ENCODE measurements at regions not wholly inside any gene's neighbourhood (a gene's known extent, or its start where the extent isn't known, plus 50 kb on each side); places are given as distances from the start of the nearest gene placed in this dataset.

DNA sequence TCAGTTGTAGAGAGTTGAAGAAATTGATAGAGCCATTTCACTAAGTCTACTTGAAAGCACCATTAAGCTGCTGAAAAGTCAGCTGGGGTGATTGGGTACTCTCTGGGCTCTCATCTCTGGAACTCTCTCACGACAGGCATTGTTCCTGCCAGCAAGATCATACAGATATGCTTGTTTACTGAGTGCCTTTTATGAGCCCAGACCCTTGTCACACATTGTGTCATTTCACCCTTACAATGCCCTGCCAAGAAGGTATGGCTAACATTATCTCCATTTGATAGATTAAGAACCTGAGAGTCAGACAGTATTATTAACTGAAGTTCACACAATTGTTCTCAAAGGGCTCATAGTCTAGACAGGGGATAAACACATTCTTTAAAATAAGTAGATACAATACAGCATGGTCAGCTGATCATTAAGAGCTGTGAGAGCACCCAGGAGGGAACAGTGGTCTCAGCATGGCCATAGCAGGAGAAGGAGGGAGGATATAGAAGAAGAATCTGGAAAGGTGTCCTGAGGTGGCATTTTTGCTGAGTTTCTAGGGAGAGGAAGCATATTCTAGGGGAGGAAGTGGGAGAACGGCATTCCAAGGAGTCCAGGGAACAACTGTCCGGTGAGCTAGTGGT is 580.5 kb downstream of the INSC start:
- H3K27ac ChIP-seq (ENCODE audit: low read depth, low read length), result no peak overlapping the region
- H3K4me1 ChIP-seq (ENCODE audit: control insufficient read depth in 1 of 2, insufficient read depth in 2 of 2, low read length in 2 of 2), result peaks cover 3 to 16% of the 10 kb centered on the region in 2 donors
- no peaks in the 10 kb centered on the region for H3K36me3 ChIP-seq (ENCODE audit: control insufficient read depth in 1 of 2, insufficient read depth in 2 of 2, low read length in 2 of 2)
- H3K4me3 ChIP-seq (ENCODE audit: low read depth in 1 of 2, low read length in 2 of 2), result no peak overlapping the region
- H3K27me3 ChIP-seq (ENCODE audit: control insufficient read depth in 1 of 2, insufficient read depth in 2 of 2, low read length in 2 of 2), result no peaks in the 10 kb centered on the region
- no peaks in the 10 kb centered on the region for H3K9me3 ChIP-seq (ENCODE audit: control insufficient read depth in 1 of 2, low read length in 2 of 2)
- H3K9ac ChIP-seq (ENCODE audit: low read depth in 1 of 2, low read length in 2 of 2), result no peak overlapping the region

DNA sequence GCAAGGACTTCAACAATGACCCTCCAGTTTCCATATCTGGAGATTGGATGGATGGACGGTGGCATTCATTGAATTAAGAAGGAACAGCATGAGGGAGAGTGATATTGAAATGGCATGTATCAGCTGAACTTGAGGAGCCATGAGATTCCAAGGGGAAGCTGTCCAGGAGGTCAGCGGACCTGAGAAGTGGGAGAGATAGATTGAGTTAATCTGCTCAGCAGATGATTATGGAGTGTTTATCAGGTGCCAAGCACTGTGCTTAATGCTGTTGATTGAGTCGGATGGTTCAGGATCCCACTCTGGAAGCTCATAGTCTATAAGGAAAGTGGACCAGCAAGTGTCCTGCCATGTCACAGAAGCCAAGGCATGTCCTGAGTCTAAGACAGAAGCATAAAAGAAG is 581.3 kb downstream of the INSC start:
- no peaks in the 10 kb centered on the region for H3K36me3 ChIP-seq (ENCODE audit: control insufficient read depth in 1 of 2, insufficient read depth in 2 of 2, low read length in 2 of 2)
- no peak overlapping the region for H3K27ac ChIP-seq (ENCODE audit: low read depth, low read length)
- H3K4me1 ChIP-seq (ENCODE audit: control insufficient read depth in 1 of 2, insufficient read depth in 2 of 2, low read length in 2 of 2), result peaks cover 3 to 19% of the 10 kb centered on the region in 2 donors
- no peaks in the 10 kb centered on the region for H3K9me3 ChIP-seq (ENCODE audit: control insufficient read depth in 1 of 2, low read length in 2 of 2)
- H3K9ac ChIP-seq (ENCODE audit: low read depth in 1 of 2, low read length in 2 of 2), result no peak overlapping the region
- H3K27me3 ChIP-seq (ENCODE audit: control insufficient read depth in 1 of 2, insufficient read depth in 2 of 2, low read length in 2 of 2), result no peaks in the 10 kb centered on the region
- no peak overlapping the region for H3K4me3 ChIP-seq (ENCODE audit: low read depth in 1 of 2, low read length in 2 of 2)

DNA sequence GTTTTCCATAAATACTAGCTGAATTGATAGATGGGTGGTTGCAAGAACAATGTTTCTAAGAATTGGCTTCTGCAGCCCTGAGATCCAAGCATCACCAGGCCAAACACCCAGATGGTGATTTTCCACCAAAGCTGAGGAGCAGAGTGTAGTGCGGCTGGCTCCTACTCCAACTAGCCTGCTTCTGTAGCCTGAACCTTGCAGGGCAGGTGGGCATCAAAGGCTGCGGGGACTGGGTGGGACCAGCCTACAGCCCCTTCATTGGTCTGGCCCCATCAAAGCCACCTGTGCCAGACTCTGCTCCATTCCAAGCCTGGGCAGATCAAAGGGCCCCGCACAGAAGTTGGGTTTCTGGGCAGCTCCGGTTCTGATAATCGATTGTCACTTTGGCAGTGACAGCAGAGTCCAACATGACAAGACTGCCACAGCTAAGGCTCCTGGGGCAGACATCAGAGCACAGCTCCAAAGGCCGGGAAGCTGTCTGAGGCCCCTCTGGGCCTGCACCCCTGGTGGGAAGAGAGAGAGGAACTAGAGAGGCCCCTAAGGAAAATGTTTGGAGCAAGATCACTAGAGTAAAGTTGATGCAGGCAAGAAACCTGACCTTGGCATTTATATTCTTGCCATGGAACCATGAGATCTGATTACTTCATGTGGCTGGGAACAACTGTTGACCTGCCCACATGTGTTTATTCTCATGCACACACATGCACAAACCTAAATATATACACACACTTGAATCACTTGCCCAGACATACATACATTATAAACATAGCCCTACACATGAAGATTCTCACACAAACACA is 582.9 kb downstream of the INSC start:
- H3K9ac ChIP-seq (ENCODE audit: low read depth in 1 of 2, low read length in 2 of 2), result no peak overlapping the region
- H3K4me3 ChIP-seq (ENCODE audit: low read depth in 1 of 2, low read length in 2 of 2), result no peak overlapping the region
- no peaks in the 10 kb centered on the region for H3K36me3 ChIP-seq (ENCODE audit: control insufficient read depth in 1 of 2, insufficient read depth in 2 of 2, low read length in 2 of 2)
- H3K9me3 ChIP-seq (ENCODE audit: control insufficient read depth in 1 of 2, low read length in 2 of 2), result no peaks in the 10 kb centered on the region
- H3K4me1 ChIP-seq (ENCODE audit: control insufficient read depth in 1 of 2, insufficient read depth in 2 of 2, low read length in 2 of 2), result peaks cover 3 to 19% of the 10 kb centered on the region in 2 donors
- no peak overlapping the region for H3K27ac ChIP-seq (ENCODE audit: low read depth, low read length)
- H3K27me3 ChIP-seq (ENCODE audit: control insufficient read depth in 1 of 2, insufficient read depth in 2 of 2, low read length in 2 of 2), result no peaks in the 10 kb centered on the region

DNA sequence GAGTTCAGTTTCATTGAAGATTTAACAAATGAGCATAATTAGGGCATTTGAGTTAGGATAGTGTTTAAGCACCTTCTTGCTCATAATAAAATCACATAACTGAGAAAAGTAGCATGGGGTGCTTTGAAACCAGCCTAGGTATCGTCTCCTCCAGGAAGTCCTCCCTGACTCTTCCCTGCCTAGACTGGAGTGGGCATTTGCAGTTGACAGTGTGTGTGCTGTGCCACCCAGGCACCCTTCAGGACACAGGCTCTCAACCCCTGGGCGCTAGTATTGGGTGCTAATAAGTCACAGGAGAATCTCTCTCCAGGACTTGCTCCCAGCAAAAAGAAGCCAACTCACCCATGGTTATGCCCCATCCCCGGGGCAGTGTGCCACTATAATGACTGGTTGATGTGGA is 584.1 kb downstream of the INSC start:
- Histone ChIP-seq H3K4me1 (ENCODE audit: control insufficient read depth in 1 of 2, insufficient read depth in 2 of 2, low read length in 2 of 2) (peaks cover 3 to 19% of the 10 kb centered on the region in 2 donors), H3K27me3 (ENCODE audit: control insufficient read depth in 1 of 2, insufficient read depth in 2 of 2, low read length in 2 of 2) (no peaks in the 10 kb centered on the region), H3K27ac (ENCODE audit: low read depth, low read length) (no peak overlapping the region), H3K4me3 (ENCODE audit: low read depth in 1 of 2, low read length in 2 of 2) (no peak overlapping the region), H3K36me3 (ENCODE audit: control insufficient read depth in 1 of 2, insufficient read depth in 2 of 2, low read length in 2 of 2) (no peaks in the 10 kb centered on the region), H3K9me3 (ENCODE audit: control insufficient read depth in 1 of 2, low read length in 2 of 2) (no peaks in the 10 kb centered on the region), H3K9ac (ENCODE audit: low read depth in 1 of 2, low read length in 2 of 2) (no peak overlapping the region)

DNA sequence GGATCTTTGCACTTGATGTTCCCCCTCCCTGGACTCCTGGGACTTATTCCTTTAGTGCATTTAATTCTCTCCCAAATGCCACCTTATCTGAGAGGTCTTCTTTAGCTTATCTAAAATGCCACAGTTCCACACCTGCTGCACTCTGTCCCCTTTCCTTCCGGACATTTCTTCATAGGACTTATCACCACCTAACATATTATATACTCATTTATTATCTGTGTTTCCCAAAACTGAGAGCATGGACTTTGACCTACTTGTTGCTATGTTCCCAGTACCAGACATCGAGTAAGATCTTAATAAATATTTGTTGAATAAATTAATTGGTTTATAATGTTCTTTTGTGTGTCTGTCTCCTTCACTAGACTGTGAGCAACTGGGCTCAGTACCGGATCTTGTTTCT is 585.3 kb downstream of the INSC start:
- Histone ChIP-seq H3K36me3 (ENCODE audit: control insufficient read depth in 1 of 2, insufficient read depth in 2 of 2, low read length in 2 of 2) (no peaks in the 10 kb centered on the region), H3K9me3 (ENCODE audit: control insufficient read depth in 1 of 2, low read length in 2 of 2) (no peaks in the 10 kb centered on the region), H3K27ac (ENCODE audit: low read depth, low read length) (no peak overlapping the region), H3K4me1 (ENCODE audit: control insufficient read depth in 1 of 2, insufficient read depth in 2 of 2, low read length in 2 of 2) (peaks cover 3 to 16% of the 10 kb centered on the region in 2 donors), H3K27me3 (ENCODE audit: control insufficient read depth in 1 of 2, insufficient read depth in 2 of 2, low read length in 2 of 2) (no peaks in the 10 kb centered on the region), H3K4me3 (ENCODE audit: low read depth in 1 of 2, low read length in 2 of 2) (no peak overlapping the region), H3K9ac (ENCODE audit: low read depth in 1 of 2, low read length in 2 of 2) (no peak overlapping the region)

DNA sequence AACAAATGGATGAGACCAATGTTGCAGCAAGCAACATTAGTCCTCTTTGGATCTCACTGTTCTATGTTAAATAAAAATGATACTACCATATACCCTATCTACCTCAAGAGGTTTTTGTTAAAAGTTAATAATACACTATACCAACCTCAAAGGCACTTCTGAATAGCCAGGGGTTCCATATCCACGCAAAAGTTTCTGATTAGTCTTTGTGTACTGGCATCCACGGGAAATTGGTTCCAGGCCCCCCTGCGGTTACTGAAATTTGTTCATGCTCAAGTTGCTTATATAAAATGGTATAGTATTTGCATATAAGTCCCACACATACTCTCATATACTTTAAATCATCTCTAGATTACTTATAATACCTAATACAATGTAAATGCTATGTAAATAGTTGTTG is 585.7 kb downstream of the INSC start:
- no peaks in the 10 kb centered on the region for H3K27me3 ChIP-seq (ENCODE audit: control insufficient read depth in 1 of 2, insufficient read depth in 2 of 2, low read length in 2 of 2)
- no peak overlapping the region for H3K4me3 ChIP-seq (ENCODE audit: low read depth in 1 of 2, low read length in 2 of 2)
- no peaks in the 10 kb centered on the region for H3K36me3 ChIP-seq (ENCODE audit: control insufficient read depth in 1 of 2, insufficient read depth in 2 of 2, low read length in 2 of 2)
- peaks cover 3 to 12% of the 10 kb centered on the region in 2 donors for H3K4me1 ChIP-seq (ENCODE audit: control insufficient read depth in 1 of 2, insufficient read depth in 2 of 2, low read length in 2 of 2)
- H3K9me3 ChIP-seq (ENCODE audit: control insufficient read depth in 1 of 2, low read length in 2 of 2), result no peaks in the 10 kb centered on the region
- no peak overlapping the region for H3K9ac ChIP-seq (ENCODE audit: low read depth in 1 of 2, low read length in 2 of 2)
- no peak overlapping the region for H3K27ac ChIP-seq (ENCODE audit: low read depth, low read length)

DNA sequence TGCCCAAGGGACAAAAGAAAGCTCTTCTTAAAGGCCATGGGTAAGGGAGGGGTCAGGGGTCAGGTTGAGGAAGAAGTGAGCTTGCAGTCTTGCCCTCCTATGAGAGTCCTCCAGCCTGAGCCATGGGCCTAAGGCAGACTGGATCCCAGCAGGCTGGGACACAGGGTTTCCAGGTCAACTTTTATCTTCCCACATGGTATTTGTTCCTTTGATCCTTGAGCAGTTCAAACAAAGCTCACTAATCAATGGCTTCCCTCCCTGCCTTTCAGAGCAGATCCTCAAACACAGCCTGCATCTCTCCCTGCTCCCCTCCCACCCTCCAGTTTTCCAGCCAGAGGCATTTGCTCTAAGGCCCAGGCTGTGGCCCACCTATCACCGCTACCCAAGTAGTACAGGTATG is 589.3 kb downstream of the INSC start:
- Histone ChIP-seq H3K9ac (ENCODE audit: low read depth in 1 of 2, low read length in 2 of 2) (no peak overlapping the region), H3K27ac (ENCODE audit: low read depth, low read length) (no peak overlapping the region), H3K4me3 (ENCODE audit: low read depth in 1 of 2, low read length in 2 of 2) (no peak overlapping the region), H3K27me3 (ENCODE audit: control insufficient read depth in 1 of 2, insufficient read depth in 2 of 2, low read length in 2 of 2) (no peaks in the 10 kb centered on the region), H3K9me3 (ENCODE audit: control insufficient read depth in 1 of 2, low read length in 2 of 2) (peaks cover 0 to 2% of the 10 kb centered on the region in 2 donors), H3K36me3 (ENCODE audit: control insufficient read depth in 1 of 2, insufficient read depth in 2 of 2, low read length in 2 of 2) (no peaks in the 10 kb centered on the region), H3K4me1 (ENCODE audit: control insufficient read depth in 1 of 2, insufficient read depth in 2 of 2, low read length in 2 of 2) (peaks cover 3 to 11% of the 10 kb centered on the region in 2 donors)

DNA sequence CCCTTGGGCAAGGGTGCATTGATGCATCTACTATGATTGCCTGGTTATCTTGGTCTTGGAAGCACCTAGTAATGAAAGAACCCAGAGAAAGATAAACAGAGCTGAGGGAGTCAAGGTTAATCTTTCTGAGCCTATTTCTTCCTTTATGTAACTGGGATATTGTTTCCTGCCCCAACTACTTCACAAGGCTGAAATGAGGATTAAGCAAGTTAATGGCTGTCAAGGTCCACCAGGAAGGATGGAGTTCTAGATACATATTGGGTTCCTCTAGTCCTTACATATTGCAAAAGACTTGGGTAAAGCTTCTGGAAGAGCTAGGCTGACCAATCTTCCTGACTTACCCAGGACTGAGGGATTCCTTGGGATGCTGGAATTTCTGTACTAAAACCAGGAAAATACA is 589.8 kb downstream of the INSC start:
- Histone ChIP-seq H3K9ac (ENCODE audit: low read depth in 1 of 2, low read length in 2 of 2) (no peak overlapping the region), H3K4me3 (ENCODE audit: low read depth in 1 of 2, low read length in 2 of 2) (no peak overlapping the region), H3K4me1 (ENCODE audit: control insufficient read depth in 1 of 2, insufficient read depth in 2 of 2, low read length in 2 of 2) (peaks cover 0 to 7% of the 10 kb centered on the region in 2 donors), H3K27me3 (ENCODE audit: control insufficient read depth in 1 of 2, insufficient read depth in 2 of 2, low read length in 2 of 2) (no peaks in the 10 kb centered on the region), H3K27ac (ENCODE audit: low read depth, low read length) (no peak overlapping the region), H3K36me3 (ENCODE audit: control insufficient read depth in 1 of 2, insufficient read depth in 2 of 2, low read length in 2 of 2) (no peaks in the 10 kb centered on the region), H3K9me3 (ENCODE audit: control insufficient read depth in 1 of 2, low read length in 2 of 2) (peaks cover 0 to 2% of the 10 kb centered on the region in 2 donors)

DNA sequence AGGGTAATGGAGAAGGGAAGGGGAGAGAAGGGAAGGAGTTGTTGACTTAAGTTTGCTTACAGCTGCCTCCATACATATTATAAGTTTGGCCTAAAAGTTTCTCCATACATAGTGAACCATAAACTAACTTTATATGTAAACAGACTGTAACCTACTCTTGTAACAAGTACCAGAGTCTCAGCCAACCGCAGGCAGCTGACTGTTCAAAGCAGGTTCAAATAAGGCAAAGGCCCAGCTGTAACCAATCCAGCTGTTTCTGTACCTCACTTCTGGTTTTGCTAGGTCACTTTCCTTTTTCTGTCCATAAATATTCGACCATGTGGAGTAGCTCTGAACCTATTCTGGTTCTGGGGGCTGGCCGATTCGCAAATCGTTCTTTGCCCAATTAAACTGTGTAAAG is 591.2 kb downstream of the INSC start:
- no peak overlapping the region for H3K9ac ChIP-seq (ENCODE audit: low read depth in 1 of 2, low read length in 2 of 2)
- no peak overlapping the region for H3K4me3 ChIP-seq (ENCODE audit: low read depth in 1 of 2, low read length in 2 of 2)
- no peaks in the 10 kb centered on the region for H3K36me3 ChIP-seq (ENCODE audit: control insufficient read depth in 1 of 2, insufficient read depth in 2 of 2, low read length in 2 of 2)
- no peak overlapping the region for H3K27ac ChIP-seq (ENCODE audit: low read depth, low read length)
- peaks cover 0 to 2% of the 10 kb centered on the region in 2 donors for H3K9me3 ChIP-seq (ENCODE audit: control insufficient read depth in 1 of 2, low read length in 2 of 2)
- no peaks in the 10 kb centered on the region for H3K4me1 ChIP-seq (ENCODE audit: control insufficient read depth in 1 of 2, insufficient read depth in 2 of 2, low read length in 2 of 2)
- no peaks in the 10 kb centered on the region for H3K27me3 ChIP-seq (ENCODE audit: control insufficient read depth in 1 of 2, insufficient read depth in 2 of 2, low read length in 2 of 2)

DNA sequence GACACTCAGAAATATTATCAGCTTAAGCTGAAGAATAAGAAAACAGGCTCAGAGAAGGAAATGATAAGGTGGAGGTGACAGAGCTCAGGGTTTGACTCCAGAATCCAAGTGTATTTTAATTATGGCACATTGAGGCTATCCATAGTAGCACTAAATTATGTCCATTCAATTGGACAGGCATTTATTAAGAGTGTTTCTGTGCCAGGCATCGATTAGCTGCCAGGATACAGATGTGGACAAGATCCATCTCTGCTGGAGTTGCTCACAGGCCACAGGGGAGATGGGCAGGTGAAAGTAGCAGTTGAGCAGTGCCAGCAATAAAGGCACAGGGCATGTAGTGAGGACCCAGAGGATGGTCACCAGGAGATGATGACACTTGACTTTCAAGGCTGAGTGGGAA is 592.5 kb downstream of the INSC start:
- Histone ChIP-seq H3K4me3 (ENCODE audit: low read depth in 1 of 2, low read length in 2 of 2) (no peak overlapping the region), H3K27me3 (ENCODE audit: control insufficient read depth in 1 of 2, insufficient read depth in 2 of 2, low read length in 2 of 2) (no peaks in the 10 kb centered on the region), H3K27ac (ENCODE audit: low read depth, low read length) (no peak overlapping the region), H3K9ac (ENCODE audit: low read depth in 1 of 2, low read length in 2 of 2) (no peak overlapping the region), H3K4me1 (ENCODE audit: control insufficient read depth in 1 of 2, insufficient read depth in 2 of 2, low read length in 2 of 2) (no peaks in the 10 kb centered on the region), H3K9me3 (ENCODE audit: control insufficient read depth in 1 of 2, low read length in 2 of 2) (peaks cover 0 to 2% of the 10 kb centered on the region in 2 donors), H3K36me3 (ENCODE audit: control insufficient read depth in 1 of 2, insufficient read depth in 2 of 2, low read length in 2 of 2) (no peaks in the 10 kb centered on the region)
